ENCODE measurements at regions not wholly inside any gene's neighbourhood (a gene's known extent, or its start where the extent isn't known, plus 50 kb on each side); places are given as distances from the start of the nearest gene placed in this dataset.

GRCh38 chr1:22246755-22247480 lies 104.0 kb upstream of the WNT4 start:
- Histone ChIP-seq H3K27ac (ENCODE audit: low read depth, low read length) (no peak overlapping the region), H3K4me1 (ENCODE audit: control insufficient read depth, insufficient read depth, low read length) (peaks cover 26% of the 10 kb centered on the region), H3K27me3 (ENCODE audit: control insufficient read depth, insufficient read depth, low read length) (no peaks in the 10 kb centered on the region), H3K36me3 (ENCODE audit: control insufficient read depth, insufficient read depth, low read length) (no peaks in the 10 kb centered on the region), H3K9me3 (ENCODE audit: control insufficient read depth, insufficient read depth, low read length) (no peaks in the 10 kb centered on the region), H3K9ac (ENCODE audit: low read depth, low read length) (no peak overlapping the region), H3K4me3 (ENCODE audit: low read depth, low read length) (no peak overlapping the region)

GRCh38 chr1:22247527-22248245 lies 104.8 kb upstream of the WNT4 start:
- no peaks in the 10 kb centered on the region; the same call in 1 of the 2 replicates for H3K27me3 ChIP-seq (ENCODE audit: control insufficient read depth, insufficient read depth, low read length)
- no peak overlapping the region for H3K9ac ChIP-seq (ENCODE audit: low read depth, low read length)
- H3K27ac ChIP-seq (ENCODE audit: low read depth, low read length) = no peak overlapping the region
- H3K4me1 ChIP-seq (ENCODE audit: control insufficient read depth, insufficient read depth, low read length) = peaks cover 33% of the 10 kb centered on the region
- no peaks in the 10 kb centered on the region for H3K36me3 ChIP-seq (ENCODE audit: control insufficient read depth, insufficient read depth, low read length)
- H3K9me3 ChIP-seq (ENCODE audit: control insufficient read depth, insufficient read depth, low read length) = no peaks in the 10 kb centered on the region
- no peak overlapping the region for H3K4me3 ChIP-seq (ENCODE audit: low read depth, low read length)

- Histone ChIP-seq H3K27me3 (ENCODE audit: control insufficient read depth, insufficient read depth, low read length) (no peaks in the 10 kb centered on the region; the same call in 1 of the 2 replicates), H3K27ac (ENCODE audit: low read depth, low read length) (no peak overlapping the region), H3K4me3 (ENCODE audit: low read depth, low read length) (no peak overlapping the region), H3K9ac (ENCODE audit: low read depth, low read length) (no peak overlapping the region), H3K4me1 (ENCODE audit: control insufficient read depth, insufficient read depth, low read length) (peaks cover 33% of the 10 kb centered on the region), H3K9me3 (ENCODE audit: control insufficient read depth, insufficient read depth, low read length) (no peaks in the 10 kb centered on the region), H3K36me3 (ENCODE audit: control insufficient read depth, insufficient read depth, low read length) (no peaks in the 10 kb centered on the region)
Observed at GRCh38 chr1:22248746-22249145, 105.8 kb upstream of the WNT4 start.

- H3K27ac ChIP-seq (ENCODE audit: low read depth, low read length) = no peak overlapping the region
- peaks cover 39% of the 10 kb centered on the region for H3K4me1 ChIP-seq (ENCODE audit: control insufficient read depth, insufficient read depth, low read length)
- H3K27me3 ChIP-seq (ENCODE audit: control insufficient read depth, insufficient read depth, low read length) = no peaks in the 10 kb centered on the region; the same call in 1 of the 2 replicates
- no peaks in the 10 kb centered on the region for H3K36me3 ChIP-seq (ENCODE audit: control insufficient read depth, insufficient read depth, low read length)
- H3K9me3 ChIP-seq (ENCODE audit: control insufficient read depth, insufficient read depth, low read length) = no peaks in the 10 kb centered on the region
- no peak overlapping the region for H3K9ac ChIP-seq (ENCODE audit: low read depth, low read length)
- H3K4me3 ChIP-seq (ENCODE audit: low read depth, low read length) = no peak overlapping the region
Observed at GRCh38 chr1:22249928-22250680, 107.2 kb upstream of the WNT4 start.

GRCh38 chr1:22250724-22251123 lies 107.8 kb upstream of the WNT4 start:
- peaks cover 36% of the 10 kb centered on the region for H3K4me1 ChIP-seq (ENCODE audit: control insufficient read depth, insufficient read depth, low read length)
- no peaks in the 10 kb centered on the region; the same call in 1 of the 2 replicates for H3K27me3 ChIP-seq (ENCODE audit: control insufficient read depth, insufficient read depth, low read length)

GRCh38 chr1:22252251-22252650 lies 109.4 kb upstream of the WNT4 start:
- no peak overlapping the region for H3K27ac ChIP-seq (ENCODE audit: low read depth, low read length)
- no peaks in the 10 kb centered on the region for H3K9me3 ChIP-seq (ENCODE audit: control insufficient read depth, insufficient read depth, low read length)
- peaks cover 26% of the 10 kb centered on the region for H3K4me1 ChIP-seq (ENCODE audit: control insufficient read depth, insufficient read depth, low read length)
- no peaks in the 10 kb centered on the region for H3K36me3 ChIP-seq (ENCODE audit: control insufficient read depth, insufficient read depth, low read length)
- no peak overlapping the region for H3K9ac ChIP-seq (ENCODE audit: low read depth, low read length)
- H3K4me3 ChIP-seq (ENCODE audit: low read depth, low read length) = no peak overlapping the region
- no peaks in the 10 kb centered on the region; the same call in 1 of the 2 replicates for H3K27me3 ChIP-seq (ENCODE audit: control insufficient read depth, insufficient read depth, low read length)

More at GRCh38 chr1:22250724-22251123, 107.8 kb upstream of the WNT4 start:
- H3K27ac ChIP-seq (ENCODE audit: low read depth, low read length) = no peak overlapping the region
- no peaks in the 10 kb centered on the region for H3K9me3 ChIP-seq (ENCODE audit: control insufficient read depth, insufficient read depth, low read length)
- no peaks in the 10 kb centered on the region for H3K36me3 ChIP-seq (ENCODE audit: control insufficient read depth, insufficient read depth, low read length)
- H3K4me3 ChIP-seq (ENCODE audit: low read depth, low read length) = no peak overlapping the region
- no peak overlapping the region for H3K9ac ChIP-seq (ENCODE audit: low read depth, low read length)

GRCh38 chr1:22253012-22253790 lies 110.3 kb upstream of the WNT4 start:
- Histone ChIP-seq H3K4me1 (ENCODE audit: control insufficient read depth, insufficient read depth, low read length) (peaks cover 26% of the 10 kb centered on the region), H3K9me3 (ENCODE audit: control insufficient read depth, insufficient read depth, low read length) (no peaks in the 10 kb centered on the region), H3K36me3 (ENCODE audit: control insufficient read depth, insufficient read depth, low read length) (no peaks in the 10 kb centered on the region), H3K27me3 (ENCODE audit: control insufficient read depth, insufficient read depth, low read length) (no peaks in the 10 kb centered on the region; the same call in 1 of the 2 replicates), H3K27ac (ENCODE audit: low read depth, low read length) (no peak overlapping the region), H3K4me3 (ENCODE audit: low read depth, low read length) (no peak overlapping the region), H3K9ac (ENCODE audit: low read depth, low read length) (no peak overlapping the region)

- no peak overlapping the region for H3K4me3 ChIP-seq (ENCODE audit: low read depth, low read length)
- H3K27me3 ChIP-seq (ENCODE audit: control insufficient read depth, insufficient read depth, low read length) = no peaks in the 10 kb centered on the region; the same call in 1 of the 2 replicates
- no peaks in the 10 kb centered on the region for H3K9me3 ChIP-seq (ENCODE audit: control insufficient read depth, insufficient read depth, low read length)
- H3K27ac ChIP-seq (ENCODE audit: low read depth, low read length) = no peak overlapping the region
- no peaks in the 10 kb centered on the region for H3K36me3 ChIP-seq (ENCODE audit: control insufficient read depth, insufficient read depth, low read length)
- H3K4me1 ChIP-seq (ENCODE audit: control insufficient read depth, insufficient read depth, low read length) = peaks cover 27% of the 10 kb centered on the region
- no peak overlapping the region for H3K9ac ChIP-seq (ENCODE audit: low read depth, low read length)
Observed at GRCh38 chr1:22254756-22255155, 111.9 kb upstream of the WNT4 start.

GRCh38 chr1:22255341-22256212 lies 112.7 kb upstream of the WNT4 start:
- no peak overlapping the region for H3K9ac ChIP-seq (ENCODE audit: low read depth, low read length)
- no peaks in the 10 kb centered on the region for H3K9me3 ChIP-seq (ENCODE audit: control insufficient read depth, insufficient read depth, low read length)
- H3K4me1 ChIP-seq (ENCODE audit: control insufficient read depth, insufficient read depth, low read length) = peaks cover 26% of the 10 kb centered on the region
- H3K4me3 ChIP-seq (ENCODE audit: low read depth, low read length) = no peak overlapping the region
- no peaks in the 10 kb centered on the region; the same call in 1 of the 2 replicates for H3K27me3 ChIP-seq (ENCODE audit: control insufficient read depth, insufficient read depth, low read length)
- no peaks in the 10 kb centered on the region for H3K36me3 ChIP-seq (ENCODE audit: control insufficient read depth, insufficient read depth, low read length)
- no peak overlapping the region for H3K27ac ChIP-seq (ENCODE audit: low read depth, low read length)

- Histone ChIP-seq H3K36me3 (ENCODE audit: control insufficient read depth, insufficient read depth, low read length) (no peaks in the 10 kb centered on the region), H3K9ac (ENCODE audit: low read depth, low read length) (no peak overlapping the region), H3K4me1 (ENCODE audit: control insufficient read depth, insufficient read depth, low read length) (peaks cover 20% of the 10 kb centered on the region), H3K27me3 (ENCODE audit: control insufficient read depth, insufficient read depth, low read length) (no peaks in the 10 kb centered on the region; the same call in 1 of the 2 replicates), H3K27ac (ENCODE audit: low read depth, low read length) (no peak overlapping the region), H3K9me3 (ENCODE audit: control insufficient read depth, insufficient read depth, low read length) (no peaks in the 10 kb centered on the region), H3K4me3 (ENCODE audit: low read depth, low read length) (no peak overlapping the region)
Observed at GRCh38 chr1:22256213-22256512, 113.3 kb upstream of the WNT4 start.

Measured in HUES48 (cell line).